PC-3 (cell line): ENCODE measurements at regions not wholly inside any gene's neighbourhood (a gene's known extent, or its start where the extent isn't known, plus 50 kb on each side); places are given as distances from the start of the nearest gene placed in this dataset.

Source experiments
- CTCF ChIP-seq: fragments of 300-600 bp; sonication (generic); conservative IDR thresholded peaks from 2 replicates; pipeline ENCODE4 v1.5.1; 2017; ENCODE audit warnings: antibody characterized with exemption, low read depth, mild to moderate bottlenecking, low read length
- EZH2 ChIP-seq: fragments of 300-600 bp; sonication (generic); IDR thresholded peaks from one replicate; pipeline ENCODE4 v1.6.1; 2017; ENCODE audit warnings: antibody characterized with exemption, mild to moderate bottlenecking, low read length; ENCODE audit not compliant: unreplicated experiment
- EZH2phosphoT487 ChIP-seq: fragments of 300-600 bp; sonication (generic); IDR thresholded peaks from 2 replicates; pipeline ENCODE4 v1.6.1; 2018; ENCODE audit warnings: mild to moderate bottlenecking, antibody characterized with exemption, low read length, borderline replicate concordance

GRCh38 chr21:35116777-35117176, 67.7 kb upstream of the RUNX1 start:
- TF ChIP-seq CTCF (no peak), EZH2 (no peak), EZH2phosphoT487 (no peak)
